ENCODE measurements at regions not wholly inside any gene's neighbourhood (a gene's known extent, or its start where the extent isn't known, plus 50 kb on each side); places are given as distances from the start of the nearest gene placed in this dataset.

DNA sequence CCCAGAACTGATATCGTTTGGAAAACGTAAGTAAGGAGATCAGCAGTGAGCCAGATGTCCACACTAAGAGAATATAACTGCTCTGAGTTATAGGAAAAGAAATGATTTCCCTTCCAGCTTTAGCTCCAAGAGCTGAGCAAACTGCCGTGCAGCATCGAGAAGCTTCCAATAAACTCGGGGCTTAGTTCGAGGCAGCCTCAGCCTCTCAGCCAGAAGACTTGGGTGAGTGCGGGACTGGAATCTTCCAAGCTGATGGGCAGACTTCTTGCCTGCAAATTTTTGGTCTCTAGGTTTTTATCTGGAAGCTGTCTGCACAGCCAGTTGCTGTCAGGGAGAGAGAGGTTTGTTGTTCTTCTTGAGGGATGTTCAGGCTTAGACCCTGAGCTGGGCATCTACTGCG is 196.1 kb downstream of the PHETA1 start:
- H3K27ac ChIP-seq (ENCODE audit: low read depth) = no peak overlapping the region
- H3K4me3 ChIP-seq = no peak overlapping the region
- no peaks in the 10 kb centered on the region; the same call in 1 of the 2 replicates for H4K20me1 ChIP-seq (replicated peaks; ENCODE audit: insufficient read depth)
- ATAC-seq (no peak), DNase-seq (ENCODE audit: low spot score) (no peak)
- TF ChIP-seq JUNB (IDR thresholded peaks at IDR 0.05; ENCODE audit: unreplicated experiment) (no peak), POLR2AphosphoS5 (IDR thresholded peaks at IDR 0.05; ENCODE audit: low read depth) (no peak), NANOG (IDR thresholded peaks at IDR 0.05; ENCODE audit: borderline replicate concordance) (no peak), STAT1 (IDR thresholded peaks at IDR 0.05; ENCODE audit: unreplicated experiment) (no peak), EZH2phosphoT487 (IDR thresholded peaks at IDR 0.05; ENCODE audit: unreplicated experiment) (no peak), ZNF114 (CRISPR knock-in tag; IDR thresholded peaks at IDR 0.05) (no peak)
- TF ChIP-seq, protein P1, sequence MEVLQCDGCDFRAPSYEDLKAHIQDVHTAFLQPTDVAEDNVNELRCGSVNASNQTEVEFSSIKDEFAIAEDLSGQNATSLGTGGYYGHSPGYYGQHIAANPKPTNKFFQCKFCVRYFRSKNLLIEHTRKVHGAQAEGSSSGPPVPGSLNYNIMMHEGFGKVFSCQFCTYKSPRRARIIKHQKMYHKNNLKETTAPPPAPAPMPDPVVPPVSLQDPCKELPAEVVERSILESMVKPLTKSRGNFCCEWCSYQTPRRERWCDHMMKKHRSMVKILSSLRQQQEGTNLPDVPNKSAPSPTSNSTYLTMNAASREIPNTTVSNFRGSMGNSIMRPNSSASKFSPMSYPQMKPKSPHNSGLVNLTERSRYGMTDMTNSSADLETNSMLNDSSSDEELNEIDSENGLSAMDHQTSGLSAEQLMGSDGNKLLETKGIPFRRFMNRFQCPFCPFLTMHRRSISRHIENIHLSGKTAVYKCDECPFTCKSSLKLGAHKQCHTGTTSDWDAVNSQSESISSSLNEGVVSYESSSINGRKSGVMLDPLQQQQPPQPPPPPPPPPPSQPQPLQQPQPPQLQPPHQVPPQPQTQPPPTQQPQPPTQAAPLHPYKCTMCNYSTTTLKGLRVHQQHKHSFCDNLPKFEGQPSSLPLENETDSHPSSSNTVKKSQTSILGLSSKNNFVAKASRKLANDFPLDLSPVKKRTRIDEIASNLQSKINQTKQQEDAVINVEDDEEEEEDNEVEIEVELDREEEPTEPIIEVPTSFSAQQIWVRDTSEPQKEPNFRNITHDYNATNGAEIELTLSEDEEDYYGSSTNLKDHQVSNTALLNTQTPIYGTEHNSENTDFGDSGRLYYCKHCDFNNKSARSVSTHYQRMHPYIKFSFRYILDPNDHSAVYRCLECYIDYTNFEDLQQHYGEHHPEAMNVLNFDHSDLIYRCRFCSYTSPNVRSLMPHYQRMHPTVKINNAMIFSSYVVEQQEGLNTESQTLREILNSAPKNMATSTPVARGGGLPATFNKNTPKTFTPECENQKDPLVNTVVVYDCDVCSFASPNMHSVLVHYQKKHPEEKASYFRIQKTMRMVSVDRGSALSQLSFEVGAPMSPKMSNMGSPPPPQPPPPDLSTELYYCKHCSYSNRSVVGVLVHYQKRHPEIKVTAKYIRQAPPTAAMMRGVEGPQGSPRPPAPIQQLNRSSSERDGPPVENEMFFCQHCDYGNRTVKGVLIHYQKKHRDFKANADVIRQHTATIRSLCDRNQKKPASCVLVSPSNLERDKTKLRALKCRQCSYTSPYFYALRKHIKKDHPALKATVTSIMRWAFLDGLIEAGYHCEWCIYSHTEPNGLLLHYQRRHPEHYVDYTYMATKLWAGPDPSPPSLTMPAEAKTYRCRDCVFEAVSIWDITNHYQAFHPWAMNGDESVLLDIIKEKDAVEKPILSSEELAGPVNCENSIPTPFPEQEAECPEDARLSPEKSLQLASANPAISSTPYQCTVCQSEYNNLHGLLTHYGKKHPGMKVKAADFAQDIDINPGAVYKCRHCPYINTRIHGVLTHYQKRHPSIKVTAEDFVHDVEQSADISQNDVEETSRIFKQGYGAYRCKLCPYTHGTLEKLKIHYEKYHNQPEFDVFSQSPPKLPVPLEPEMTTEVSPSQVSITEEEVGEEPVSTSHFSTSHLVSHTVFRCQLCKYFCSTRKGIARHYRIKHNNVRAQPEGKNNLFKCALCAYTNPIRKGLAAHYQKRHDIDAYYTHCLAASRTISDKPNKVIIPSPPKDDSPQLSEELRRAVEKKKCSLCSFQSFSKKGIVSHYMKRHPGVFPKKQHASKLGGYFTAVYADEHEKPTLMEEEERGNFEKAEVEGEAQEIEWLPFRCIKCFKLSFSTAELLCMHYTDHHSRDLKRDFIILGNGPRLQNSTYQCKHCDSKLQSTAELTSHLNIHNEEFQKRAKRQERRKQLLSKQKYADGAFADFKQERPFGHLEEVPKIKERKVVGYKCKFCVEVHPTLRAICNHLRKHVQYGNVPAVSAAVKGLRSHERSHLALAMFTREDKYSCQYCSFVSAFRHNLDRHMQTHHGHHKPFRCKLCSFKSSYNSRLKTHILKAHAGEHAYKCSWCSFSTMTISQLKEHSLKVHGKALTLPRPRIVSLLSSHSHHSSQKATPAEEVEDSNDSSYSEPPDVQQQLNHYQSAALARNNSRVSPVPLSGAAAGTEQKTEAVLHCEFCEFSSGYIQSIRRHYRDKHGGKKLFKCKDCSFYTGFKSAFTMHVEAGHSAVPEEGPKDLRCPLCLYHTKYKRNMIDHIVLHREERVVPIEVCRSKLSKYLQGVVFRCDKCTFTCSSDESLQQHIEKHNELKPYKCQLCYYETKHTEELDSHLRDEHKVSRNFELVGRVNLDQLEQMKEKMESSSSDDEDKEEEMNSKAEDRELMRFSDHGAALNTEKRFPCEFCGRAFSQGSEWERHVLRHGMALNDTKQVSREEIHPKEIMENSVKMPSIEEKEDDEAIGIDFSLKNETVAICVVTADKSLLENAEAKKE (CRISPR knock-in tag; IDR thresholded peaks at IDR 0.05) = no peak
- TF ChIP-seq, protein P2, sequence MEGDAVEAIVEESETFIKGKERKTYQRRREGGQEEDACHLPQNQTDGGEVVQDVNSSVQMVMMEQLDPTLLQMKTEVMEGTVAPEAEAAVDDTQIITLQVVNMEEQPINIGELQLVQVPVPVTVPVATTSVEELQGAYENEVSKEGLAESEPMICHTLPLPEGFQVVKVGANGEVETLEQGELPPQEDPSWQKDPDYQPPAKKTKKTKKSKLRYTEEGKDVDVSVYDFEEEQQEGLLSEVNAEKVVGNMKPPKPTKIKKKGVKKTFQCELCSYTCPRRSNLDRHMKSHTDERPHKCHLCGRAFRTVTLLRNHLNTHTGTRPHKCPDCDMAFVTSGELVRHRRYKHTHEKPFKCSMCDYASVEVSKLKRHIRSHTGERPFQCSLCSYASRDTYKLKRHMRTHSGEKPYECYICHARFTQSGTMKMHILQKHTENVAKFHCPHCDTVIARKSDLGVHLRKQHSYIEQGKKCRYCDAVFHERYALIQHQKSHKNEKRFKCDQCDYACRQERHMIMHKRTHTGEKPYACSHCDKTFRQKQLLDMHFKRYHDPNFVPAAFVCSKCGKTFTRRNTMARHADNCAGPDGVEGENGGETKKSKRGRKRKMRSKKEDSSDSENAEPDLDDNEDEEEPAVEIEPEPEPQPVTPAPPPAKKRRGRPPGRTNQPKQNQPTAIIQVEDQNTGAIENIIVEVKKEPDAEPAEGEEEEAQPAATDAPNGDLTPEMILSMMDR (conservative IDR thresholded peaks at IDR 0.05; ENCODE audit: low read depth in 2 of 2) = no peak
- H3K36me3 ChIP-seq (ENCODE audit: insufficient read depth) = no peaks in the 10 kb centered on the region
- no peaks in the 10 kb centered on the region for H3K9me2 ChIP-seq (ENCODE audit: insufficient read depth)
- H3K4me1 ChIP-seq (ENCODE audit: insufficient read depth) = no peaks in the 10 kb centered on the region
- H3K4me1 Mint-ChIP-seq = peaks cover 8% of the 10 kb centered on the region
- no peak overlapping the region for H2AFZ ChIP-seq
- no peaks in the 10 kb centered on the region for H3F3A ChIP-seq (replicated peaks; ENCODE audit: low read depth)
- peaks cover 14% of the 10 kb centered on the region for H3K27me3 Mint-ChIP-seq (ENCODE audit: insufficient read depth, low read depth, poor library complexity)
- no peak overlapping the region for H3K27ac Mint-ChIP-seq
- no peaks in the 10 kb centered on the region for H3K79me2 ChIP-seq (replicated peaks; ENCODE audit: insufficient read depth)
- H3K27me3 ChIP-seq (ENCODE audit: insufficient read depth) = no peaks in the 10 kb centered on the region
- H3K4me2 ChIP-seq = no peak overlapping the region
- H3K36me3 Mint-ChIP-seq (ENCODE audit: low read depth) = no peaks in the 10 kb centered on the region
- no peaks in the 10 kb centered on the region for H3K9me3 Mint-ChIP-seq
- no peak overlapping the region for H3K4me3 Mint-ChIP-seq
